Endometrial microvascular endothelial cells (primary cell): ENCODE measurements at regions not wholly inside any gene's neighbourhood (a gene's known extent, or its start where the extent isn't known, plus 50 kb on each side); places are given as distances from the start of the nearest gene placed in this dataset.
"Not testable (repeated sequence)": the region's sequence is repeated elsewhere in the genome, so short reads cannot be mapped to it uniquely, and the experiment has no call there.

Experiments
- in situ Hi-C: cut with HindIII; loops from 2 replicates; pipeline ENCODE4 v1.10.0; 2017; ENCODE audit warnings: low sequenced_read_pairs, low pct_unique_long_range_greater_than_20kb; ENCODE audit errors: inconsistent ontology term

DNA sequence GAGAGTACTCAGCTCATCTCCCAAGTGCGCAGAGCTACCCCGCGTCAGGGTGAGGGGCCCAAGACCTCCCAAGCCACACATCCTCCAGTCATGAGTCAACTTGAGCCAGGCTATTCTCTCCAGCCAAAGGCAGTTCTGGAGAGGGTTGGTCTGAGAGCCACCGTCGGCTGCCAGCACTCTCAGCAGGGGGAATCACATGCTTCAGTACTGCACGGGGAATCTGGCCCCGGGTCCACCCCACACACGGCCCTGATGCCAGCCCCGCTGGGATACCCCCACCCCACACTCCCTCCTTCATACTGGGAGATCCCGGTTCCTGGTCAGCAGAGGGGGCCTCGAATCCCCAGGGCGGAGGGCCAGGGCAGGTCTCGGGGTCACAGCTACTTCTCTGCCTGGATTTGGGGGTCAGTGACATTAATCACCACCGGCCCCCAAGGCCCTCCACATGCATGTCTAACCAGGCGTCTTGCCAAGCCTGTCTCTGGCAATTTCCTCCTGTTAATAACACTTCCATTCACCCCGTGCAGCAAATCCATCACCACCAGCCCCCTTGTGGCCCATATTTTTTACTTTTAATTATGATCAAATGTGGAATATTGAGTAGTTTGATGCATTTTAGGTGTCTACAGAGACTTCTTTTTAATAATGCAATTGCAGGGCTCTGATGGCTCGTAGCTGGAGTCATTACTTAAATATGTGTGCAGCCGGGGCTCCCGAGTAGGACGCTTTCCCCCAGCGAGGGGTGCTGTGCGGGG, 102.9 kb upstream of the PPP1R26 start:
- in situ Hi-C loops, result no loop called here

DNA sequence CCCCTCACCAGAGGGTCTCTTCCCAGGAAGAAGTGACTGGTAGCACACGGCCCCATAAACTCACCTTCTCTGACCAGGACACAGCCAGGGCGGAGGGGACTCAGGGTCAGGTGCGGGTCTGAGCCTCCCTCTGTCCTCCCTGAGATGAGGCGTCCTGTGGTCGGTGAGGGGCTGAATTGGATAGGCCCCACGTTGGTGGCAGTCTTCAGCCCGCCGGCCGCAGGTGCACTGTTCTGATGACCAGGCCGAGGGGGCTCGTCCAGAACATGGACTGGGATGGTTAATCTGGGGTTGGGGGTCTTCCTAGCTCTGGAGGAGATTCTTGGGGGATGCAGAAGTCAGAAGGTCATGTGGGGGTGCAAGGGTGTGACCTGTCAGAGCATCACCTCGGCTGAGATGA, 102.2 kb upstream of the PPP1R26 start:
- in situ Hi-C loops, result no loop called here

DNA sequence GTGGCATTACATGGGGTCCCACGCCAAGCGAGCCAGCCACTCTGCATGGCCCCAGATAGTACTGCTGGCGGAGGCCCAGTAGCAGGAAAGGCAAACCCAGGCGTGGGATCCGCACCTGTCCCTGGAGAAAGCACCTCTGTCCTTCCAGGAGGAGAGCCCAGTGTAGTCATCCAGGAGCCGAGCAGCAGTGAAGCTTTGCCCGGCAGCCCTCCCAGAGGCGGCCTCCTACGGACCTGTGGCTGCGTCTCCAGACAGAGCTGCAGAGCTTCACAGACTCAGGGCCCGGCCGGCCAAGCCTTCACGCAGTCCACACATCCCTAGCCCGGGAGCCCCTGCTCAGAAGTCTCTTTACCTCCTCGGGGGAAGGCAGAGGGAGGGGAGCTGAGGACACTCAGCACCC, 100.8 kb upstream of the PPP1R26 start:
- in situ Hi-C loops, result no loop called here

DNA sequence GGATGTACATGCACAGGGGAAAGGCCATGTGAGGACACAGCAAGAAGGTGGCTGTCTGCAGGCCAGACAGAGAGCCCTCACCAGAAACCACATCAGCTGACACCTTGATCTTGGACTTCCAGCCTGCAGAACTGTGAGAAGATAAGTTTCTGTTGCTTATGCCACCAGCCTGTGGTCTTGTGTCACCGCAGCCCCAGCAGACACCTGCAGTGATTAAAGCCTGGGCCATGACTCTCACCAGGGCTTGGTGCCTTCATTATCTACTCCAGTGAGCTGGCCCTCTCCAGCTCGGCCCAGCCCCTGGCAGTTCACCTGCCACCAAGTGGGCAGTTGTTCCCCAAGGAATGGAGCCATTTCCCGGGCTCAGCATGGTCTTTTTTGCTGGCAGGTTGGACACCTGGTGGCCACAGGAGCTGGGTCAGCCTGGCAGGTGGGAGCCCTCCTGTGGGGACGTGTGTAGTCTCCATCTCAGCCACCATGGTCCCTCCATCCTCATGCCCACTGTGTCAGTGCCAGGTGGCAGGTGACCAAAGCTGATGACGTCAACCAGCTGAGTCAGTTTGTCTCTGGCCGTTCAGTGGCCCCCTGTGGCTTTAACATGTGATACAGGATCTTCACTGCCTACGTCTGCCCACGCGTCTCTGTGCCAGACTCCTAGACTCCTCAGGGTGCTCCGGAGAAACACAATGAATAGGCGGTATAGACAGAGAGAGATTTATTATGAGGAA, 99.9 kb upstream of the PPP1R26 start:
- in situ Hi-C loops, result no loop called here

DNA sequence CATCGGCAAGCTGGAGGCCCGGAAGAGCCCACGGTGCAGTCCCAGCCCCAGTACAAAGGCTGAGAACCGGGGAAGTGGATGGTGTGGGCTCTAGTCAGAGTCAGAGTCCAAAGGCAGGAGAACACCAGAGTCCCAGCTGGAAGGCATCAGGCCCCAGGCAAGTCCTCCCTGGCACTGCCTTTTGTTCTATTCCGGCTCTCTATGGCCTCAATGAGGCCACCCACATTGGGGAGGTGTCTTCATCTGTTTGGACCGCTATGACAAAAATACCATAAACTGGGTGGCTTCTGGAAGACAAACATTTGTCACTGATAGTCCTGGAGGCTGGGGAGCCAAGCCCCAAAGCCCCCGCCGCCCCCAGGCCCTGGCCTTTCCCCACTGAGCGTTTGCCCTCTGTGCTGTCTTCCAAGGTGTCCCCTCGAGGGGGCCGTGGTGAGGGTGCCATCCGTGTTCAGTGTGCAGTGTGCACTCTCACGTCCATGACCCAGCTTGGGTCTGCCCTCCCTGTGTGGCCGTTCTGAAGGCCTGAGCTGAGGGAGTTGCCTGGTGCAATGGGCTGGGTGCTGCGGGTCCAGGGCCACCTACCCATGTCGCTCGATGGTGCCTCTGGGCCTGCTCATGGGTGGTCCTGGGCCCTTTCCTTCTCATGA, 99.1 kb upstream of the PPP1R26 start:
- in situ Hi-C loops, result no loop called here

DNA sequence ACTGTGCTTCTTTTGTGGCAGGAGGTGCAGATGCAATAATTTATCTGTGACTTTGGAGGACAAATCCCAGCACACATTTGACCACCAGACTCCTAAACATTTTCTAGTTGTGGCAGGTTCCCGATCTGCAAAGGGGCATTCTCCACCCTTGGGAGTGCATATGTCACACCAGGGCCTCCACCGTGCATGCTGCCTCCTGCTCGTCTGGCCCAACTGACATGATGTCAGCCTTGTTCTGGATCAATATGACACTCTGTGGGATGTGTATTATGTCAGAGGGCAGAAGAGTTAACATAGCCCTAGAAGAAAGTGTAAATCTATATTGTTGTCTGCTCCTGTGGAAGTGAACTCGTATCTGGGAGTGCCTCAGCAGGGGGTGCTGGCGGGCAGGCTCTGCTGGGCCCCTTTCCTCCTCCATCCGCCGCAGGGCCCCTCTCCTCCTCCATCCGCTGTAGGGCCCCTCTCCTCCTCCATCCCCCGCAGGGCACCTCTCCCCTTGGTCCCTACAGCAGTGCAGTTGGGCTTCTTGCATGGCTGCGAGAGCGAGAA, 97.7 kb upstream of the PPP1R26 start:
- in situ Hi-C loops, result no loop called here

DNA sequence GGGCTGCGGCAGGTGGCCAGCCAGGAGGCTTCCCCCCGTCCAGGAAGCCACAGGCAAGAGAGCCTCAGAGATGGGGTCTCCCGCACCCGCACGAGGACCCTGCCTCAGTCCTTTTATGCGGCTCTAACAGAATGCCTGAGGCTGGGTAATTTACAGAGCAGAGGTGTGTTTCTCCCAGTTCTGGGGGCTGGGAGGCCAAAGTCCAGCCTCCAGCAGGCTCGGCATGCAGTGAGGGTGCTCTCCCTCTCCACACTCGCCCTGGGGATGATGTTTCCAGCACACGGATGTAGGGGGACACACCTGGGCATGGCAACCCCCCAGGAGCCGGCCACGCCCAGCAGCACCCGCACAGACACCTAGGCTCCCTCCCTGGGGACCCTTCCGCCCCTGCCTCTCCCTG, 95.4 kb upstream of the PPP1R26 start:
- in situ Hi-C loops, result no loop called here

DNA sequence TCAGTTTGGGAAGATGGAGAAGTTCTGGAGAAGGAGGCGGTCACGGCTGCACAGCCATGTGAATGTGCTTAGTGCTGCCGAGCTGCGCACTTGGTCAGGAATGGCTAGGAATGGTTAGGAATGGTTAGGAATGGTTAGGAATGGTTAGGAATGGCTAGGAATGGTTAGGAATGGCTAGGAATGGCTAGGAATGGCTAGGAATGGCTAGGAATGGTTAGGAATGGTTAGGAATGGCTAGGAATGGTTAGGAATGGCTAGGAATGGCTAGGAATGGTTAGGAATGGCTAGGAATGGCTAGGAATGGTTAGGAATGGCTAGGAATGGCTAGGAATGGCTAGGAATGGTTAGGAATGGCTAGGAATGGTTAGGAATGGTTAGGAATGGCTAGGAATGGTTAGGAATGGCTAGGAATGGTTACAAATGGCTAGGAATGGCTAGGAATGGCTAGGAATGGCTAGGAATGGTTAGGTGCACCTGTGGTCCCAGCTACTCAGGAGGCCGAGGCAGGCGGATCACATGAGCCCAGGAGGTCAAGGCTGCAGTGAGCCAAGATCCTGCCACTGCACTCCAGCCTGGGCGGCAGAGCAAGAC, 94.7 kb upstream of the PPP1R26 start:
- in situ Hi-C loops, result not testable (repeated sequence)

DNA sequence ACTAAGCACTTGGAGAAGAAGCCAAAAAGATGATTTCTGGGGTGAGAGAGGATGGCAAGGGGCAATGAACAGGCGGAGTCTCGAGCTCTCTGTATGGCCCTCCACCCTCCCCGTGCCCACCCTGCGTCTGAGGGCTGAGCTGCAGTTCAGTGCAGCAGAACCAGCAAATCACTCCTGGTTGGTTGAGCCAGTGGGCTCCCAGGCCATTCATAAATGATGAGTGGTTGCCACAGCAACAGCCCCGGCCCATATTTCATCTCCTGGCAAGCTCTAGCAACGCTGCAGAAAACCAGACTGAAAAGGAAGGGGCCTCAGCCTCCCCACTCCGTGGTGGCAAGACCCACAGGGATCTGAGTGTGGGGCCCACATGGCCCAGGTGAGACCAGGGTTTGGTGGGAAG, 93.8 kb upstream of the PPP1R26 start:
- in situ Hi-C loops, result no loop called here

DNA sequence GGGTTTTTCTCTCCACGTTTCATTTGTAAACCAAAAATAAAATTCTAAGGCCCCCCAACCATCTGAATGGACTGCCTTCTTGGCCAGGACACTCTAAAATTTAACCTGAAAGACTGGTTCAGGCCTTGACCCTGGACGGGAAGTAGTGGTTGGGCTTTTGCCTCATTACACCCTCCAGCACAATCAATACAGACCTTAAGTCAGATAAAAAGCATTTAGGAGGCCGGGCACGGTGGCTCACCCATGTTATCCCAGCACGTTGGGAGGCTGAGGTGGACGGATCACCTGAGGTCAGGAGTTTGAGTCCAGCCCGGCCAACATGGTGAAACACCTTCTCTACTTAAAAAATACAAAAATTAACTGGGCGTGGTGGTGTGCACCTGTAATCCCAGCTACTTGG, 91.6 kb upstream of the PPP1R26 start:
- in situ Hi-C loops, result no loop called here

DNA sequence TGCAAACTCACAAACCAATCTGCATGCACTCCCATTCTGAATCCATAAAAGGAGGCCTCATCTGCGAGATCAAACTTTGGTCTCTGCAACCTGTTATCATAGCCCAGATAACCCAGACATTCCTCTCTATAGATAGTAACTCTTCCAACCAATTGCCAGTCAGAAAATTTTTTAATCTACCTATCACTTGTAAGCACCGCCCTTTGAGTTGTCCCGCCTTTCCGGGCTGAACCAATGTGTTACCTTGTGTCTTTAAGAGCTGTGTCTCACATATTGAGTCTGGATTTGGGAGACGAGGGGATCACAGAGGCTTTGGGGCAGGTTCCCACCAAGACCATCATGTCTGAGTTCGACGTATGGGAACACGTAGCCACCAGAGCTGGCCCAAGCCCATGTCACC, 91.1 kb upstream of the PPP1R26 start:
- in situ Hi-C loops, result no loop called here

DNA sequence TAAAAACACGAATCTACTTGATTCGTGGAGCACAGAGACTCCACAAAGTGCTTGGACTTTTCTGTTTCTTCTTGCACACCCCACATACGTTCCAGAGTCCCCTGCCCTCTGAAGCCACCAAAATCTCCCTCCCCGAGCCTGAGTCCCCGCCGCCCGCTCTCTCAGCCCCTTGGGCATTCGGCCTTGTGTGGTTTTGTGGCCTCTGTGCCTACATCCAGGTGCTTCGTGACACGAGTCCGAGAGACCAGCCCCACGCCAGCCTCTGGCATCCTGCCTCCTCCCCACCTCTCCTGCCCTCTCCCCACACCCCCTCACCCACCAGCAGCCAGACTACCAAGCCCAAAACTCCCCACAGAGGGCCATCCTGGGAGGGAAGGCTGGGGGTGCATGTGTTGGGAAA, 87.8 kb upstream of the PPP1R26 start:
- in situ Hi-C loops, result no loop called here

DNA sequence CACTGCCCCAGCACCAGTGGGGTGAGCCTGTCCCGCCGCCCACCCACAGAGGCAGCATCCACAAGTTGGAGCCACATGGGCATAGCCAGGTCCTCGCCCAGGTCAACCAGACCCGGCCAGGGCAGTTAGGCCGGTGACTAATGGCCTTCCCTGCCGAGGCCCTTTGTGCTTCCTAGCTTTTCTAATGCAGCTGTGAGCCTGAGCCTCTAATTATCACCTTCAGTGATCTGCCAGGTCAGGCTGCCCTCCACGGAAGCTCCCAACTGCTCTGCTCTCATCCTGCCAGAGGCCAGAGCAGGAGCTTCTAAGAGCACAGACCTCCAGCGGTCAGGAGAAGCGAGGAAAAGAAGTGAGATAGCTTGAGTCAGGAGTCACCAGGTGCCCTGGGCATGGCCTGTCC, 87.1 kb upstream of the PPP1R26 start:
- in situ Hi-C loops, result no loop called here

DNA sequence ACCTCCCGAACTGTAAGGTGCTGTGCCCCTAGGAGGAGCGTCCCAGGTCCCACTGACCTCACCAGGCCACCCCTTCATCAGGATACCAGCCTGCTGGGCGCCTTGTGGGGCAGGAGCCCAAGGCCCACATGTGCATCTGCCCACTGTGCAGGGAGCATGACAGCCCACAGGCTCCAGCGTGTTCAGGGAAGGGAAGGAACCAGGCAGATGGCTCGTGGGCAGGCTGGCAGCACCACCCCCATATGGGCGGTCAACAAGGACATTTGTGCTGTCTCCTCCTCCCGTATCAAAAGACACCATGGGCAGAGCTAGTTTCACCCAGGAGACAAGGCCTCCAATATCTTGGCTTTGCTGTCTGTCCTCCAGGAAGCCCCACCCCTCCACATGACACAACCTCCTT, 85.5 kb upstream of the PPP1R26 start:
- in situ Hi-C loops, result no loop called here

DNA sequence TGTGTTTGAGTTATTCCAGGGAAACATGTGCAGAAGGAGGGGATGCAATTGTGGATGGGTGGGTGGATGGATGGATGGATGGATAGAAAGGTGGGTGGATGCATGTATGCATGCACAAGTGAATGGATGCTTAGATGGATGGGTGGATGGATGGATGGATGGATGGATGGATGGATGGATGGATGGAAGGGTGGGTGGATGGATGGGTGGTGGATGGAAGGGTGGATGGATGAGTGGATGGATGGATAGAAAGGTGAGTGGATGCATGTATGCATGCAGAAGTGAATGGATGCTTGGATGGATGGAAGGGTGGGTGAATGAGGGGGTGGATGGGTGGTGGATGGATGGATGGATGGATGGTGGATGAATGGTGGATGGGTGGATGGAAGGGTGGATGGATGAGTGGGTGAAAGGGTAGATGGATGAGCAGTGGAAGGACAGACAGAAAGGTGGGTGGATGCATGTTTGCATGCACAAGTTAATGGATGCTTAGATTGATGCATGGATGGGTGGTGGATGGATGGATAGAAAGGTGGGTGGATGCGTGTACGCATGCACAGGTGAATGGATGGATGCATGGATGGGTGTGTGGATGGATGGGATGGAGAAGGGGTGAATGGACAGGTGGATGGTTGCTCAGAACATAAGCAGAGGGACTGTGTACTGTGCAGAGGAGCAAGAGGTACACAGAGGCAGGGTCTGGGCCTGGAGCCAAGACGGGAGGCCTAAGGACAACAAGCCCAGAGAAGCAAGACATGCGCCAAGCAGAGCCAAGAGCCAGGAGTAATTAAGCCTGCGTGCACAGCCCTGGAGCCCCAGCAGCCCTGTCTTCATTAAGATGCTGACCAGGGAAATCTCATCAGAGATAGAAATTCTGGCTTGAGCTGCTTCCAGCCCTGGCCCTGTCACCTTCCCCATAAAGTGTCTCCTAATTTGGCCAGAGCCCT, 84.6 kb upstream of the PPP1R26 start:
- in situ Hi-C loops, result no loop called here

DNA sequence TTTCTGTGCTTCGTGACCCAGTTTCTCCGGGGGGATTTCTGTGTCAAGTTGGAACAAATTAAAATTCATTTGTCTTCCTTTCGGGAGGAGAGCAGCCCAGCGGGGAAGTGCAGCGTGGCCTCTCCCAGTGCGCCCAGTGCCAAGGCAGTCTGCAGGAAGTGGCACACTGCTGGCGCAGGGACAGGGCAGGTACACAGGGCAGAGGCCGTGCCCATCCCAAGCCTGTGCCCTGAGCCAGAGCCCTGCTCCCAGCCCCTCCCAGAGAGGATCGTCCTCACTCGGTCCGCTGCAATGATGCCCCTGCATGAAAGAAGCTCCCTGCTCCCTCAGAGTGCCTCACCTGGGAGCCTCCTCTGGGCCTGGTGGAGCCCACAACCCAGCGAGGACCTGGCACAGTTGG, 82.4 kb upstream of the PPP1R26 start:
- in situ Hi-C loops, result no loop called here

DNA sequence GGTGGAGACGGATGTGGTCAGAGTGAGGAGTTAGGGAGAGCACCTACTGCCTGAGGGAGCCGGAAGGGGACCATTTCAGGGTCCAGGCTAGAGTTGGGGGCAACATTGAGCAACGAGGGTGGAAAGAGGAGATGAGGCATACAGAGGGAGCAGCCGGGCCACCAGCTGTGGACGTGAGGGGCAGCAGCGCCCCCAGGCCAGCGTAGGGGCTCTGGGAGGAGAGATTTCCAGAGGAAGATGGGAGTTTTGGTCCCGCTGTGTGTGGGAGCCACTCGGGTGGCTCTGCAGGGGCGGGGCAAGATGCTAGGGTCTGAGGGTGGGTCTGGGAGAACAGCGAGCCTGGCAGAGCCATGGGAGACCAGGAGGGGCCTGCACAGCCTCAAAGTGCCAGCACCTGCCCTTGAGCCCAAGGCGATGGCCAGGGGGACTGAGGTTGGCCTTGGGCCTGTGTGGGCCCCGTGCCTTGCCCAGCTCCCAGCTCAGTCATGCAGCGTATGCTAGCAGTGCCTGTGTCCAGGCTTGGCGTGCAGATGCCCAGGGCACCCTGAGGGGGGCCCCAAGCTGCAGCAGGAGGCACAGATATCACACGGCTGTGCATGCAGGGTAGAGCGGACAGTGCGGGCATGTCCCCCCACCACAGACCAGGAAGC, 80.5 kb upstream of the PPP1R26 start:
- in situ Hi-C loops, result no loop called here

DNA sequence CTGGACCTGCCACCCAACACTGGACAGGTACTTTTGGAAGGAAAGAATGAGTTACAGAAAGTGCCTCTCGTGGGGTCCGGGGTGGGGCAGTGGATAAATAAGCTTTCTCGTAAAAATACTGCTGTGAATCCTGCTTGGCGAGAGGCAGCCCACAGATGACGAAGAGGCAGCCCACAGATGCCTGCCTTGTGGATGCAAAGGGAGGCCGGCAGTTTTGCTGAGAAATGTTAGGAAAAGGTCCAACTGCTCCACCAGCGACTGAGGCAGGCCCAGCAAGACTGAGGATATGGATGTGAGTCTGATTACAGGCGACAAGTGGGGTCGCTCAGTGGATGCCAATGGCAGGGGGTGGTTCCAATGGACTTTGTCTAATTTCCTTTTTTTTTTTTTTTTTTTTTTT, 79.1 kb upstream of the PPP1R26 start:
- in situ Hi-C loops, result no loop called here
